IPS-15b (cell line): ENCODE measurements at regions not wholly inside any gene's neighbourhood (a gene's known extent, or its start where the extent isn't known, plus 50 kb on each side); places are given as distances from the start of the nearest gene placed in this dataset.
"Not testable (repeated sequence)": the region's sequence is repeated elsewhere in the genome, so short reads cannot be mapped to it uniquely, and the experiment has no call there.

Experiments
- H3K27me3 ChIP-seq: one replicate; pipeline ENCODE4 v1.6.1; 2013; ENCODE audit warnings: low read length; ENCODE audit not compliant: control insufficient read depth, insufficient read depth
- H3K36me3 ChIP-seq: one replicate; pipeline ENCODE4 v1.6.1; 2013; ENCODE audit warnings: low read length; ENCODE audit not compliant: control insufficient read depth, insufficient read depth
- H3K4me1 ChIP-seq: one replicate; pipeline ENCODE4 v1.6.1; 2013; ENCODE audit warnings: mild to moderate bottlenecking, low read length; ENCODE audit not compliant: control insufficient read depth, insufficient read depth
- H3K4me3 ChIP-seq: one replicate; pipeline ENCODE4 v1.5.1; 2013; ENCODE audit warnings: low read depth, low read length
- H3K9ac ChIP-seq: one replicate; pipeline ENCODE4 v1.6.1; 2013; ENCODE audit warnings: low read depth, mild to moderate bottlenecking, low read length
- H3K9me3 ChIP-seq: one replicate; pipeline ENCODE4 v1.6.1; 2013; ENCODE audit warnings: mild to moderate bottlenecking, low read length; ENCODE audit not compliant: control insufficient read depth, insufficient read depth

DNA sequence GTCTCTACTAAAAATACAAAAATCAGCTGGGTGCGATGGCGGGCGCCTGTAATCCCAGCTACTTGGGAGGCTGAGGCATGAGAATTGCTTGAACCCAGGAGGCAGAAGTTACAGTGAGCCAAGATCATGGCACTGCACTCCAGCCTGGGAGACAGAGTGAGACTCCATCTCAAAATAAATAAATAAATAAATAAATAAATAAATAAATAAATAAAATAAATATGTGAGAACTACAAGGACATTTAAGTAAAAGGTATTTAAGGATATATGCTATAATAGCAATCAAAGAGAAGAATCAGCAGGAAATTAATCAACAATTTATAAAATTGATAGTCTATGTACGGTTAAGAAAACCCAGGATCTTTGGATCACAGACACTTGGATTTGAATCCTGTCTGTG lies 154.0 kb upstream of the MPDZ start:
- not testable (repeated sequence) for H3K36me3 ChIP-seq, H3K9ac ChIP-seq, H3K27me3 ChIP-seq, H3K4me3 ChIP-seq, H3K9me3 ChIP-seq
- peaks cover 20% of the 10 kb centered on the region for H3K4me1 ChIP-seq

DNA sequence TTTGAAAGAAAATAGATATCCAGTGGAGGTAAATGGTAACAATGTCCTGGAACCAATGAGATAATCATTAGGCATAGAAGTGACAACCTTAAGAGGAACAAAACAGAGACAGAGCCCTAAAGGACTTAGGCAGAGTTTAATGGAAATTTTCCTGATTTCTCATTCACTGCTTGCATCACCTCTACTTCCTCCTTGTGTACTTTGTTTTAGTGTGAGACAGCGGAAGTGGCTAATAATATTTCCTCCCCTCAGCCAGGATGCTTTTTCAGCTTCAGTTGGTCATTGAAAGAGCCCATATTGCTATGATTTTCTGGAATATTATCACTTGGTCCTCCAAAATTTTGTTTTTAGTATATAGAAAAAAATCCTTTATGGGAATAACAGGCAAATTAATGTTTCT lies 153.4 kb upstream of the MPDZ start:
- Histone ChIP-seq H3K4me3 (no peak overlapping the region), H3K4me1 (peaks cover 20% of the 10 kb centered on the region), H3K27me3 (no peaks in the 10 kb centered on the region), H3K9ac (no peak overlapping the region), H3K36me3 (no peaks in the 10 kb centered on the region), H3K9me3 (no peaks in the 10 kb centered on the region)

DNA sequence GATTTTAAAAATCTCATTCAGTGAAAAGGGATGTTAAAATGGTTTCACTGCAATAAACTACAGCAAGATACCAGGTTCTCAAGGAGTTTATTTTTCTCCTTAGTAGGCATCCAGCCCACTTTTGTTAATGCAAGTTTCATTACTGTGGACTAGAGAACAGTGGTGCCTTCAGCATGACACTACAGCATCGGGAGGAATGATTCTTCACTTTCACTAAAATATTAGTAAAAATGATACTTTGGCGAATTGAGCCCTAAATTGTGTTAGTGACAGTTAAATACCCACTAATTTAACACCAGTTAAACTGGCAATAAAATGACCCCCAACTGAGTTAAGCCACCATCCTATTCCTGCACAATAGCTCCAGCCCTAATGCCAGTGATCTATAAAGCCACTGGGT lies 152.2 kb upstream of the MPDZ start:
- no peak overlapping the region for H3K4me3 ChIP-seq
- H3K9ac ChIP-seq = no peak overlapping the region
- no peaks in the 10 kb centered on the region for H3K27me3 ChIP-seq
- H3K9me3 ChIP-seq = no peaks in the 10 kb centered on the region
- H3K36me3 ChIP-seq = no peaks in the 10 kb centered on the region
- peaks cover 20% of the 10 kb centered on the region for H3K4me1 ChIP-seq

DNA sequence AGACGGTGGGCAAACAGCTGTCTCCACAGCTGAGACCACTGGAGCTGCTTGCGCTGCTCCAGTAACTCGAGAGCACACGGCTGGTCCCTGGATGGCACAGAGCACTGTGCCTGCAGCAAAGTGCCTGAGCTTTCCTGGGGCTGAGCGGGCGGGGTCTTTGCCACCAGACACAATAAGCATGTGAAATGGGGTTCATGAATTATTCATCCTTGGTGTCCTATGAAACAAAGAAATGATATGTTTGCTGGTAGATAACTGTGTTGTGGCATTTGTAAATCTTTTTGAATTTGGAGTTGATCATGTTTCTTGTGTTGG lies 151.7 kb upstream of the MPDZ start:
- Histone ChIP-seq H3K4me1 (peaks cover 20% of the 10 kb centered on the region), H3K27me3 (no peaks in the 10 kb centered on the region), H3K9me3 (no peaks in the 10 kb centered on the region), H3K4me3 (no peak overlapping the region), H3K9ac (no peak overlapping the region), H3K36me3 (no peaks in the 10 kb centered on the region)

DNA sequence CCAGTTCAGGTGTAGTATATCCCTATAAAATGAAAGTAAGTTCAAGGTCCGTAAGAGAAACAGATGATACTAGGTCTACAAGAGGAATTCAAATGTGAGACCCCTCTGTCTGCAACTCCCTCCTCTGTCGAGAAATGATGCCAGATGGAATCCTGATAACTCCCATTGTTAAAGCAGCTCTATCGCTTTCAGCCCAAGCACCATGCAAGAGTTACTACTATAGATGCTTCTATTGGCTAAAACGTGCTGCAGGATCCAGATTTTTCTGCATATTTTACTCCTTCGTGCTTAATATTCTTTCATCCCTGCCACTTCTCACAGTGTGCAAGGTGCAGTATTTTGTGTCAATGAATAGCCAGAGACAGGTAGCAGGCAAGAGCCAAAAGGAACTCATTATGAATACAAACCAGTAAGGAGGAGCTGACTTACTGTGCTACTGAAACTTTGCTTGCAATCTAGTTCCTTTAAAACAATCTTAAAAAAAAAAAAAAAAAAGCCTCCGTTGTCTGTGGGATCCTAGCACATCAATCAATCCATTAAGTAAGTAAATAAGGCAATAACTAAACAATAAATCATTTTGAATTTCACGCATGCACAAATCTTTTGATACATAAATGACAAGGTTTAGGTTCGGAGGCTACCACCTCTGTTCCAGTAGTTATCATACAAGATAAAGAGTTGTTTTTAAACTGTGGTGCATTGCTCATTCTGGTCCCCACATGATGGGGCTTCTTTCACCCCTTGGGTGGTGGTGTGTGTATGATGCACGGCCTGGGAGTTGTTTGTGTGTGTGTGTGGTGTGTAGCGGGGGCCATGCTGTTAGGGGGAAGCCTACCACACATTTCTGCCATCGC lies 151.1 kb upstream of the MPDZ start:
- peaks cover 20% of the 10 kb centered on the region for H3K4me1 ChIP-seq
- H3K9me3 ChIP-seq = no peaks in the 10 kb centered on the region
- no peaks in the 10 kb centered on the region for H3K27me3 ChIP-seq
- H3K4me3 ChIP-seq = no peak overlapping the region
- H3K9ac ChIP-seq = no peak overlapping the region
- H3K36me3 ChIP-seq = no peaks in the 10 kb centered on the region

GRCh38 chr9:13429301-13430190 lies 150.1 kb upstream of the MPDZ start:
- peaks cover 20% of the 10 kb centered on the region for H3K4me1 ChIP-seq
- H3K36me3 ChIP-seq = no peaks in the 10 kb centered on the region
- no peaks in the 10 kb centered on the region for H3K27me3 ChIP-seq
- H3K4me3 ChIP-seq = no peak overlapping the region
- H3K9ac ChIP-seq = no peak overlapping the region
- H3K9me3 ChIP-seq = no peaks in the 10 kb centered on the region

- Histone ChIP-seq H3K9me3 (no peaks in the 10 kb centered on the region), H3K27me3 (no peaks in the 10 kb centered on the region), H3K4me1 (peaks cover 20% of the 10 kb centered on the region), H3K36me3 (no peaks in the 10 kb centered on the region), H3K4me3 (no peak overlapping the region), H3K9ac (no peak overlapping the region)
These were observed 149.3 kb upstream of the MPDZ start for GRCh38 chr9:13428766-13429165.

DNA sequence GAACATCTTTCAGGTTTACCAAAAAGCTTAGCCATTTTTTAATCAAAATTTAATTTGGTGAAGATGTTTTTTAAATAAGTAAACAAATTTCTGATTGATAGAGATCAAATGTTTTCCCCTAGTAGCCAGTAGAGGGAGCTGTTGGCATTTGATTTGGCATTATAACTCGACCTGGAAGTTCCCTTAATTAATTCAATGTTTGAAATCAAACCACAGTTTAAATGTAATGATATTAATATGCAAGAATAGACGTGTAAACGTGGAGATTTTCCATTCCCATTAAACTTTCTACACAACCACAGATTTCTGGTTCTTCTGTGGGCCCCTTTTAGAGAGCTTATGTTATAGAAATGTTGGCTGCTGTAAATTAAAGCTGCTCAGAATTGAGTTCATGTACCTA lies 148.1 kb upstream of the MPDZ start:
- no peak overlapping the region for H3K9ac ChIP-seq
- no peaks in the 10 kb centered on the region for H3K9me3 ChIP-seq
- no peak overlapping the region for H3K4me3 ChIP-seq
- no peaks in the 10 kb centered on the region for H3K36me3 ChIP-seq
- H3K4me1 ChIP-seq = peaks cover 20% of the 10 kb centered on the region
- H3K27me3 ChIP-seq = no peaks in the 10 kb centered on the region

- H3K4me3 ChIP-seq = no peak overlapping the region
- no peak overlapping the region for H3K9ac ChIP-seq
- no peaks in the 10 kb centered on the region for H3K27me3 ChIP-seq
- no peaks in the 10 kb centered on the region for H3K36me3 ChIP-seq
- peaks cover 18% of the 10 kb centered on the region for H3K4me1 ChIP-seq
- H3K9me3 ChIP-seq = no peaks in the 10 kb centered on the region
These were observed 147.1 kb upstream of the MPDZ start for GRCh38 chr9:13426606-13427005.

- H3K4me1 ChIP-seq = peaks cover 9% of the 10 kb centered on the region
- no peak overlapping the region for H3K4me3 ChIP-seq
- H3K27me3 ChIP-seq = no peaks in the 10 kb centered on the region
- H3K36me3 ChIP-seq = no peaks in the 10 kb centered on the region
- no peaks in the 10 kb centered on the region for H3K9me3 ChIP-seq
- no peak overlapping the region for H3K9ac ChIP-seq
These were observed 145.4 kb upstream of the MPDZ start for GRCh38 chr9:13424872-13425271.

- Histone ChIP-seq H3K36me3 (no peaks in the 10 kb centered on the region), H3K4me1 (peaks cover 7% of the 10 kb centered on the region), H3K4me3 (no peak overlapping the region), H3K9ac (no peak overlapping the region), H3K27me3 (no peaks in the 10 kb centered on the region), H3K9me3 (no peaks in the 10 kb centered on the region)
These were observed 144.7 kb upstream of the MPDZ start for GRCh38 chr9:13424204-13424603.

DNA sequence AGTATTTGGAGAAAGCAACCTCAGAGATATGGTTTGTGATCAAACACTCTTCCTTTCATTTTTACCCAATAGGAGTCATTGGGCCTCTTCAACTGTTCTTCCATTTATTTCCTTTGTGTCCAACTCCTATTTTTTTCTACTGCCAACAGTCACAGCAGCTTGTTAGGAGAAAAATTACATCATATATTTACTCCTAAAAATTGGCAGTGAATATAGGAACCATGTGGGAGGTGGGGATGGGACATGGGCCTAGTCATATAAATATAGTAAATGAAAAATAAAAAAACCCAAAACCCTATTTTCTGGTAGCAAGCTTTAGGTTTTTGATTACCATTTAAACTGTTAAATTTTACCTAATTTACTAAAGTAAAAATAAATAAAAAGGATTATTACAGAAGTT lies 134.9 kb upstream of the MPDZ start:
- H3K4me3 ChIP-seq = no peak overlapping the region
- H3K9me3 ChIP-seq = no peaks in the 10 kb centered on the region
- no peaks in the 10 kb centered on the region for H3K36me3 ChIP-seq
- H3K9ac ChIP-seq = no peak overlapping the region
- no peaks in the 10 kb centered on the region for H3K27me3 ChIP-seq
- H3K4me1 ChIP-seq = no peaks in the 10 kb centered on the region
